Spleen (tissue), 11 donors: ENCODE measurements at regions not wholly inside any gene's neighbourhood (a gene's known extent, or its start where the extent isn't known, plus 50 kb on each side); places are given as distances from the start of the nearest gene placed in this dataset.

ENCODE experiments used
- DNase-seq: peaks from one replicate; pipeline ENCODE4 v3.0.0-alpha.2; 2020
- H3K27ac ChIP-seq, 8 donors: fragments of 200-600 bp; sonication (generic) in 7 of 8; 1 replicate in 4 of 8; 2 replicates in 4 of 8; pipeline versions ENCODE4 v1.5.0 to v1.8.0; 2016 to 2021; ENCODE audit warnings: inconsistent platforms in 4 of 8, mild to moderate bottlenecking in 4 of 8, moderate library complexity in 1 of 8
- H3K27me3 ChIP-seq, 7 donors: fragments of 200-600 bp; sonication (generic) in 6 of 7; replicated peaks in 1 of 7; 1 replicate in 4 of 7; 2 replicates in 3 of 7; pipeline versions ENCODE4 v1.5.0 to v1.8.0; 2016 to 2021; ENCODE audit warnings: inconsistent platforms in 3 of 7, mild to moderate bottlenecking in 1 of 7
- H3K36me3 ChIP-seq, 6 donors: fragments of 200-600 bp; sonication (generic) in 5 of 6; 1 replicate in 4 of 6; 2 replicates in 2 of 6; pipeline versions ENCODE4 v1.5.0 to v1.8.0; 2016 to 2021; ENCODE audit warnings: inconsistent platforms in 2 of 6
- H3K4me1 ChIP-seq, 6 donors: fragments of 200-600 bp; sonication (generic) in 5 of 6; 1 replicate in 3 of 6; 2 replicates in 3 of 6; pipeline versions ENCODE4 v1.5.0 to v1.8.0; 2016 to 2021; ENCODE audit warnings: inconsistent platforms in 3 of 6
- H3K4me3 ChIP-seq, 8 donors: fragments of 200-600 bp; sonication (generic) in 7 of 8; 1 replicate in 4 of 8; 2 replicates in 4 of 8; pipeline versions ENCODE4 v1.5.0 to v1.8.0; 2016 to 2021; ENCODE audit warnings: inconsistent platforms in 4 of 8, mild to moderate bottlenecking in 4 of 8, moderate library complexity in 2 of 8
- H3K9me3 ChIP-seq, 8 donors: fragments of 200-600 bp; sonication (generic) in 7 of 8; 1 replicate in 4 of 8; 2 replicates in 4 of 8; pipeline versions ENCODE4 v1.5.0 to v1.8.0; 2016 to 2021; ENCODE audit warnings: inconsistent platforms in 4 of 8
- CTCF ChIP-seq, 11 experiments: fragments of 200-600 bp in 7 of 11; fragments of 450-650 bp in 4 of 11; sonication (generic) in 4 of 11; IDR thresholded peaks in 8 of 11; conservative IDR thresholded peaks in 3 of 11; 1 replicate in 7 of 11; 2 replicates in 4 of 11; pipeline versions ENCODE4 v1.4.0 to v1.8.0; 2016 to 2021; ENCODE audit warnings: antibody characterized with exemption in 11 of 11, inconsistent platforms in 4 of 11, mild to moderate bottlenecking in 1 of 11
- POLR2A ChIP-seq, 3 donors: fragments of 450-650 bp; IDR thresholded peaks; one replicate each; pipeline ENCODE4 v1.5.1; 2017; ENCODE audit warnings: antibody characterized with exemption in 3 of 3, mild to moderate bottlenecking in 1 of 3
- POLR2AphosphoS5 ChIP-seq, 3 donors: sonication (generic); formaldehyde crosslinking; IDR thresholded peaks; one replicate each; pipeline ENCODE4 v1.5.1; 2017; ENCODE audit warnings: antibody characterized with exemption in 3 of 3
- WGBS, 5 donors: extraction: QIAGEN DNeasy Blood & Tissue Kit in 3 of 5; methylation state at CpG; one replicate each; pipeline versions ENCODE4 v1.1.5 to v1.1.7; 2013 to 2018; 5-methylcytosine and 5-hydroxymethylcytosine counted together
- intact Hi-C: fragments of 100-400 bp; cut with DNase I; formaldehyde crosslinking; loops from one replicate; pipeline ENCODE4 v1.15.0; 2023; ENCODE audit warnings: low total_unique reads
- donor health status: healthy with polysubstance abuse.
- donor health status: DM: no; HTN: no; CAD: no; lungs with moderate emphysema.
- donor health status: DM: no; HTN: no; CAD: no.
- donor health status: Bipolar disorder and iron deficiency.
- donor health status: healthy.
- donor health status: DM: no; HTN: no; CAD: no.
- donor health status: DM: yes; HTN: yes; CAD: no.

GRCh38 chr20:61126369-61127195, 125.5 kb upstream of the CDH4 start:
- H3K27me3 ChIP-seq = peaks cover 0 to 29% (median 0%) of the 10 kb centered on the region in 7 donors
- H3K4me1 ChIP-seq = no peaks in the 10 kb centered on the region
- TF ChIP-seq POLR2AphosphoS5 (IDR thresholded peaks at IDR 0.05) = no peak
- no peak for TF ChIP-seq POLR2A (IDR thresholded peaks at IDR 0.05)
- no peak for TF ChIP-seq CTCF (IDR thresholded peaks at IDR 0.05 in 8 of 11, conservative IDR thresholded peaks at IDR 0.05 in 3 of 11)
- no peak for DNase-seq
- H3K4me3 ChIP-seq = no peak overlapping the region
- no peaks in the 10 kb centered on the region for H3K9me3 ChIP-seq
- H3K27ac ChIP-seq = no peak overlapping the region
- no peaks in the 10 kb centered on the region for H3K36me3 ChIP-seq
- intact Hi-C loops = loop anchor here (10.0 kb wide), 1 partner anchor 1072 kb away; no protein-coding TSS in a partner anchor
- WGBS, 5 donors = 86 to 93% (median 90%) methylated on average over 19 to 21 of the region's 21 CpGs

DNA sequence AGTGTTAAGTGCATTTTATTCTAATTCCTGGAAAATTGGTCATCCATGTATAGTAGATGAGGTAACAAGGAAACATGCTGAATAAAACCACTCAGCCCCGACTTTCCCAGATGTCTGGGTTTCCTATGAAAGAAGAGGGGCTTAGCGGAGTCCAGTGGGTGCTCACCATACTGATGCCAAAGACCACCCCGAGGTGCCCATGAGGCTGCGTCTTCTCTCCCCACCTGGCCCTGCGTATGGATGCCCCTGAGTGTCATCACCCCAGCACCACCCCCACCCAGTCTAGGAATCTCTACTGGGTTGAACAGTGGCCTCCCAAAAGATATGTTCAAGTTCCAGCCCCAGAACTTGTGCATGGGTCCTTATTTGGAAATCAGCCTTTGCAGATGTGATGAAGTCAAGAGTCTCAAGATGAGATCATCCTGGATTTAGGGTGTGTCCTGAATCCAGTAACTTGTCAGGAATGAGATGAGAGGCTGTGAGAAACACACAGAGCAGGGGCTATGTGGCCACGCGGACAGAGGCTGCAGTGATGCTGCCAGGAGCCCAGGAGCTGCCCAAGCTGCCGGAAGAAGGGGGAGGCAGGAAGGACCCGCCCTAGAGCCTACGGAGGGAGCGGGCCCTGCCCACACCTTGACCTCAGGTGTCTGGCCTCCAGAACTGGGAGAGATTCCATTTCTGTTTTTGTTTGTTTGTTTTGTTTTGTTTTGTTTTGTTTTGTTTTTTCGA, 124.6 kb upstream of the CDH4 start:
- 80 to 89% (median 82%) methylated on average over 11 to 12 of the region's 12 CpGs for WGBS, 5 donors
- Histone ChIP-seq H3K4me3 (no peak overlapping the region), H3K27ac (no peak overlapping the region), H3K4me1 (no peaks in the 10 kb centered on the region), H3K9me3 (no peaks in the 10 kb centered on the region), H3K36me3 (no peaks in the 10 kb centered on the region), H3K27me3 (peaks cover 0 to 26% (median 0%) of the 10 kb centered on the region in 7 donors)
- intact Hi-C loops = loop anchor here (10.0 kb wide), 1 partner anchor 1073 kb away; no protein-coding TSS in a partner anchor
- DNase-seq = no peak
- no peak for TF ChIP-seq POLR2A (IDR thresholded peaks at IDR 0.05)
- no peak for TF ChIP-seq POLR2AphosphoS5 (IDR thresholded peaks at IDR 0.05)
- TF ChIP-seq CTCF (IDR thresholded peaks at IDR 0.05 in 8 of 11, conservative IDR thresholded peaks at IDR 0.05 in 3 of 11) = no peak

GRCh38 chr20:61128701-61129269, 123.3 kb upstream of the CDH4 start:
- peaks cover 0 to 37% (median 0%) of the 10 kb centered on the region in 7 donors for H3K27me3 ChIP-seq
- H3K4me3 ChIP-seq = no peak overlapping the region
- no peaks in the 10 kb centered on the region for H3K9me3 ChIP-seq
- H3K36me3 ChIP-seq = no peaks in the 10 kb centered on the region
- DNase-seq = no peak
- WGBS, 5 donors = 67 to 76% (median 75%) methylated on average over 14 of the region's 14 CpGs
- intact Hi-C loops = loop anchor here (10.0 kb wide), 1 partner anchor 1074 kb away; no protein-coding TSS in a partner anchor
- no peak overlapping the region for H3K27ac ChIP-seq
- no peaks in the 10 kb centered on the region for H3K4me1 ChIP-seq
- TF ChIP-seq POLR2AphosphoS5 (IDR thresholded peaks at IDR 0.05) (no peak), CTCF (IDR thresholded peaks at IDR 0.05 in 8 of 11, conservative IDR thresholded peaks at IDR 0.05 in 3 of 11) (no peak), POLR2A (IDR thresholded peaks at IDR 0.05) (no peak)
